ENCODE measurements at regions not wholly inside any gene's neighbourhood (a gene's known extent, or its start where the extent isn't known, plus 50 kb on each side); places are given as distances from the start of the nearest gene placed in this dataset.
A peak's percentile ranks its signal among the peaks of the same experiment; 100 is the strongest.
"Not testable (repeated sequence)": the region's sequence is repeated elsewhere in the genome, so short reads cannot be mapped to it uniquely, and the experiment has no call there.

- Histone ChIP-seq H3K4me3 (ENCODE audit: low read depth in 1 of 2, low read length in 2 of 2) (no peak overlapping the region), H3K9me3 (ENCODE audit: control insufficient read depth in 1 of 2, low read length in 2 of 2) (peaks cover 0 to 9% of the 10 kb centered on the region in 2 donors), H3K4me1 (ENCODE audit: control insufficient read depth in 1 of 2, insufficient read depth in 2 of 2, low read length in 2 of 2) (peaks cover 0 to 7% of the 10 kb centered on the region in 2 donors), H3K36me3 (ENCODE audit: control insufficient read depth in 1 of 2, insufficient read depth in 2 of 2, low read length in 2 of 2) (no peaks in the 10 kb centered on the region), H3K27me3 (ENCODE audit: low read depth, low read length) (no peaks in the 10 kb centered on the region), H3K27ac (ENCODE audit: low read length) (no peak overlapping the region)
Observed at GRCh38 chr9:78144008-78144381, 91.9 kb upstream of the CEP78 start.

DNA sequence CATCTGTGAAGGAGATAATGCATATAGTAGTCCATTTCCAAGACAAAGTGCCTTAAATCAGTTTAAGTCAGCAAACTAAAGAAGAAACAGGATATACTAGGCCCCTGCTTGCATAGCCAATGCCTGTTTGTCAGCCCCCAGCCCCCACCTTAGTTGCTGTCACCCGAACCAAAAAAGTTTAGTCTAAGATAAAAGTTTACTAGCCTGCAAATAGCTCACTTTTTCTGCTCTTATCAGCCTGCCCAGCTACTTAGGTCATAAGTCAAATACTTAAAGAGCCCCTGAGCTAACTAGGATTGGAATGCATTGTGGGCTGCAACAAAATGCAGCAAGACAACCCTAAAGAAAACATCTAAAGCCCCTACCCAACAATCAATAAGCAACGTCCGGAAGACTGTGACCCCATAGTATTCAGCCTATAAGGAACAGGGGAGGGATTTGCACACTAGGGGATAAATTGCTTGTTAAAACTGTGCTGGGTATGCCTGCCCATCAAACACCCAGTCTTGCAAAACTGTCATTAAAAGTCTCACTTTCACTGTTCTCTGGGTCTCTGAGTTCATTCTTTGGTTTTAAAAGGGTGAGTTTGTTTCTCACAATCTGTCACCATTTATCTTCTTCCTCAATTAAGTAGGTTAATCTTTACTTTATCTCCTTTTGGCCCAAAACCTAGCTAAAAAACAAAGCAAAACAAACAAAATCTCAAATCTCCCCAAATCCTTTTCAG lies 92.4 kb upstream of the CEP78 start:
- H3K36me3 ChIP-seq (ENCODE audit: control insufficient read depth in 1 of 2, insufficient read depth in 2 of 2, low read length in 2 of 2): no peaks in the 10 kb centered on the region
- H3K4me1 ChIP-seq (ENCODE audit: control insufficient read depth in 1 of 2, insufficient read depth in 2 of 2, low read length in 2 of 2): peaks cover 0 to 7% of the 10 kb centered on the region in 2 donors
- no peak overlapping the region for H3K4me3 ChIP-seq (ENCODE audit: low read depth in 1 of 2, low read length in 2 of 2)
- H3K27ac ChIP-seq (ENCODE audit: low read length): no peak overlapping the region
- H3K27me3 ChIP-seq (ENCODE audit: low read depth, low read length): no peaks in the 10 kb centered on the region
- H3K9me3 ChIP-seq (ENCODE audit: control insufficient read depth in 1 of 2, low read length in 2 of 2): peaks cover 0 to 9% of the 10 kb centered on the region in 2 donors

GRCh38 chr9:78142264-78142663 lies 93.6 kb upstream of the CEP78 start:
- H3K9me3 ChIP-seq (ENCODE audit: control insufficient read depth in 1 of 2, low read length in 2 of 2); H3K27ac ChIP-seq (ENCODE audit: low read length); H3K36me3 ChIP-seq (ENCODE audit: control insufficient read depth in 1 of 2, insufficient read depth in 2 of 2, low read length in 2 of 2): not testable (repeated sequence)

GRCh38 chr9:78133751-78134150 lies 102.1 kb upstream of the CEP78 start:
- Histone ChIP-seq H3K36me3 (ENCODE audit: control insufficient read depth in 1 of 2, insufficient read depth in 2 of 2, low read length in 2 of 2) (no peaks in the 10 kb centered on the region), H3K4me3 (ENCODE audit: low read depth in 1 of 2, low read length in 2 of 2) (no peak overlapping the region), H3K27ac (ENCODE audit: low read length) (no peak overlapping the region), H3K9me3 (ENCODE audit: control insufficient read depth in 1 of 2, low read length in 2 of 2) (no peaks in the 10 kb centered on the region), H3K4me1 (ENCODE audit: control insufficient read depth in 1 of 2, insufficient read depth in 2 of 2, low read length in 2 of 2) (no peaks in the 10 kb centered on the region), H3K27me3 (ENCODE audit: low read depth, low read length) (no peaks in the 10 kb centered on the region)

More at GRCh38 chr9:78142264-78142663, 93.6 kb upstream of the CEP78 start:
- not testable (repeated sequence) for H3K4me3 ChIP-seq (ENCODE audit: low read depth in 1 of 2, low read length in 2 of 2); H3K27me3 ChIP-seq (ENCODE audit: low read depth, low read length); H3K4me1 ChIP-seq (ENCODE audit: control insufficient read depth in 1 of 2, insufficient read depth in 2 of 2, low read length in 2 of 2)

DNA sequence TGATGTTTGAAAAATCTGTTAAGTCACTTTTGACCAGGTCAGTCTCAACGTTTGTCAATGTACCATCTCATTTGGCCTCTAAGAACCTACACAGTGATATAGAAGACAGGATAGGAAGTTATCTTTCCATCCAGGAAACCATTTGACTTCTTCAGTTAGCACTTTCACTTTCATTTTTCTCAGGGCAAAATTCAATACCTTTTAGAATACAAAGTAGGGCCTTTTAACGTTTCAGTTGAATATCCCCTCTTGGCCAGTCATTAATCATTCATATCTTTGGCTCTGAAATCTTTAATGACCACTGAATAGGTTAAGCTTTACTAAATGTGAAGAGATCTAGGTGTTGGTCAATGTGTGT lies 101.1 kb upstream of the GNAQ start:
- no peak overlapping the region for H3K27ac ChIP-seq (ENCODE audit: low read length)
- no peaks in the 10 kb centered on the region for H3K27me3 ChIP-seq (ENCODE audit: low read depth, low read length)
- no peaks in the 10 kb centered on the region for H3K36me3 ChIP-seq (ENCODE audit: control insufficient read depth in 1 of 2, insufficient read depth in 2 of 2, low read length in 2 of 2)
- peak overlapping the region; percentile 28 to 54 for H3K4me3 ChIP-seq (ENCODE audit: low read depth in 1 of 2, low read length in 2 of 2)
- no peaks in the 10 kb centered on the region for H3K4me1 ChIP-seq (ENCODE audit: control insufficient read depth in 1 of 2, insufficient read depth in 2 of 2, low read length in 2 of 2)
- H3K9me3 ChIP-seq (ENCODE audit: control insufficient read depth in 1 of 2, low read length in 2 of 2): no peaks in the 10 kb centered on the region

- Histone ChIP-seq H3K27ac (ENCODE audit: low read length) (no peak overlapping the region), H3K4me3 (ENCODE audit: low read depth in 1 of 2, low read length in 2 of 2) (peak overlapping the region; percentile 28 to 54), H3K36me3 (ENCODE audit: control insufficient read depth in 1 of 2, insufficient read depth in 2 of 2, low read length in 2 of 2) (no peaks in the 10 kb centered on the region), H3K27me3 (ENCODE audit: low read depth, low read length) (no peaks in the 10 kb centered on the region), H3K9me3 (ENCODE audit: control insufficient read depth in 1 of 2, low read length in 2 of 2) (no peaks in the 10 kb centered on the region), H3K4me1 (ENCODE audit: control insufficient read depth in 1 of 2, insufficient read depth in 2 of 2, low read length in 2 of 2) (no peaks in the 10 kb centered on the region)
Observed at GRCh38 chr9:78131969-78132700, 100.5 kb upstream of the GNAQ start.

DNA sequence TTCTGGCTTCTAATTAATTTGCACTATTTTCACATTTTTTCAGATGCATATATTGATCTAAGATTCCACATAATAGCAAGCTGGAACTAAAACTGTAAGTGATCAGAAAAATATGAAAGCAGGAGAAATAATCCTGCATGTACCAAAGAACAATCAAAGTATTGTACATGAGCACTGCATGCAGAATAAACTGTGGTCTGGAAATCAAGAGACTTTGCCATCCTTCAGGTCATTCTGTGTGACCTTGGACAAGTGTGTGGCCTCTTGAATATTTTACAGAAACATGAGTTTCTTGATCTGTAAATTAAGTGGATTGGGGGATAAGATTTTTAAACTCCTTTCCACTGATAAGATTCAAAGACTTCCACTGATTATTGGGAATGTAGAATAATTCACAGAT lies 99.2 kb upstream of the GNAQ start:
- no peaks in the 10 kb centered on the region for H3K9me3 ChIP-seq (ENCODE audit: control insufficient read depth in 1 of 2, low read length in 2 of 2)
- no peak overlapping the region for H3K27ac ChIP-seq (ENCODE audit: low read length)
- H3K4me1 ChIP-seq (ENCODE audit: control insufficient read depth in 1 of 2, insufficient read depth in 2 of 2, low read length in 2 of 2): no peaks in the 10 kb centered on the region
- no peak overlapping the region for H3K4me3 ChIP-seq (ENCODE audit: low read depth in 1 of 2, low read length in 2 of 2)
- H3K27me3 ChIP-seq (ENCODE audit: low read depth, low read length): no peaks in the 10 kb centered on the region
- no peaks in the 10 kb centered on the region for H3K36me3 ChIP-seq (ENCODE audit: control insufficient read depth in 1 of 2, insufficient read depth in 2 of 2, low read length in 2 of 2)

GRCh38 chr9:78130004-78130403 lies 98.4 kb upstream of the GNAQ start:
- H3K36me3 ChIP-seq (ENCODE audit: control insufficient read depth in 1 of 2, insufficient read depth in 2 of 2, low read length in 2 of 2): no peaks in the 10 kb centered on the region
- H3K4me1 ChIP-seq (ENCODE audit: control insufficient read depth in 1 of 2, insufficient read depth in 2 of 2, low read length in 2 of 2): no peaks in the 10 kb centered on the region
- no peaks in the 10 kb centered on the region for H3K27me3 ChIP-seq (ENCODE audit: low read depth, low read length)
- H3K4me3 ChIP-seq (ENCODE audit: low read depth in 1 of 2, low read length in 2 of 2): no peak overlapping the region
- no peaks in the 10 kb centered on the region for H3K9me3 ChIP-seq (ENCODE audit: control insufficient read depth in 1 of 2, low read length in 2 of 2)
- no peak overlapping the region for H3K27ac ChIP-seq (ENCODE audit: low read length)

GRCh38 chr9:78127279-78128225 lies 95.9 kb upstream of the GNAQ start:
- Histone ChIP-seq H3K9me3 (ENCODE audit: control insufficient read depth in 1 of 2, low read length in 2 of 2) (no peaks in the 10 kb centered on the region), H3K27me3 (ENCODE audit: low read depth, low read length) (no peaks in the 10 kb centered on the region), H3K4me1 (ENCODE audit: control insufficient read depth in 1 of 2, insufficient read depth in 2 of 2, low read length in 2 of 2) (no peaks in the 10 kb centered on the region), H3K4me3 (ENCODE audit: low read depth in 1 of 2, low read length in 2 of 2) (no peak overlapping the region), H3K27ac (ENCODE audit: low read length) (no peak overlapping the region), H3K36me3 (ENCODE audit: control insufficient read depth in 1 of 2, insufficient read depth in 2 of 2, low read length in 2 of 2) (no peaks in the 10 kb centered on the region)

- H3K27me3 ChIP-seq (ENCODE audit: low read depth, low read length): no peaks in the 10 kb centered on the region
- no peaks in the 10 kb centered on the region for H3K4me1 ChIP-seq (ENCODE audit: control insufficient read depth in 1 of 2, insufficient read depth in 2 of 2, low read length in 2 of 2)
- no peaks in the 10 kb centered on the region for H3K9me3 ChIP-seq (ENCODE audit: control insufficient read depth in 1 of 2, low read length in 2 of 2)
- H3K27ac ChIP-seq (ENCODE audit: low read length): no peak overlapping the region
- H3K4me3 ChIP-seq (ENCODE audit: low read depth in 1 of 2, low read length in 2 of 2): no peak overlapping the region
- no peaks in the 10 kb centered on the region for H3K36me3 ChIP-seq (ENCODE audit: control insufficient read depth in 1 of 2, insufficient read depth in 2 of 2, low read length in 2 of 2)
Observed at GRCh38 chr9:78123808-78124207, 92.2 kb upstream of the GNAQ start.

GRCh38 chr9:78122631-78123030 lies 91.0 kb upstream of the GNAQ start:
- Histone ChIP-seq H3K36me3 (ENCODE audit: control insufficient read depth in 1 of 2, insufficient read depth in 2 of 2, low read length in 2 of 2) (no peaks in the 10 kb centered on the region), H3K9me3 (ENCODE audit: control insufficient read depth in 1 of 2, low read length in 2 of 2) (no peaks in the 10 kb centered on the region), H3K27me3 (ENCODE audit: low read depth, low read length) (no peaks in the 10 kb centered on the region), H3K27ac (ENCODE audit: low read length) (no peak overlapping the region), H3K4me1 (ENCODE audit: control insufficient read depth in 1 of 2, insufficient read depth in 2 of 2, low read length in 2 of 2) (no peaks in the 10 kb centered on the region), H3K4me3 (ENCODE audit: low read depth in 1 of 2, low read length in 2 of 2) (no peak overlapping the region)

Data from muscle layer of duodenum (tissue), 2 donors.